A549 (cell line): ENCODE measurements at regions not wholly inside any gene's neighbourhood (a gene's known extent, or its start where the extent isn't known, plus 50 kb on each side); places are given as distances from the start of the nearest gene placed in this dataset.

Experiments
- CTCF ChIP-seq: fragments of >200 bp; sonication (Bioruptor Twin); formaldehyde crosslinking; IDR thresholded peaks from 3 replicates; pipeline ENCODE4 v1.5.1; 2016
- EHMT2 ChIP-seq: fragments of 200-600 bp; sonication (generic); IDR thresholded peaks from 2 replicates; pipeline ENCODE4 v1.6.1; 2016; ENCODE audit warnings: antibody characterized with exemption, low read depth, mild to moderate bottlenecking, moderate library complexity
- EP300 ChIP-seq, 2 experiments: fragments of >200 bp; sonication (Bioruptor Twin); formaldehyde crosslinking; IDR thresholded peaks; 2 replicates in 1 of 2; 3 replicates in 1 of 2; pipeline ENCODE4 v1.6.1; 2016 to 2017
- NR3C1 ChIP-seq: fragments of >200 bp; sonication (Bioruptor Twin); formaldehyde crosslinking; IDR thresholded peaks from 3 replicates; pipeline ENCODE4 v1.6.1; 2017
- PHF8 ChIP-seq: fragments of 200-600 bp; sonication (generic); IDR thresholded peaks from 2 replicates; pipeline ENCODE4 v1.6.1; 2016; ENCODE audit warnings: low read depth, mild to moderate bottlenecking, antibody characterized with exemption, moderate library complexity, borderline replicate concordance
- POLR2A ChIP-seq: IDR thresholded peaks from 2 replicates; pipeline ENCODE4 v1.6.1; 2012; ENCODE audit warnings: mild to moderate bottlenecking, low read length
- RAD21 ChIP-seq, 2 experiments: fragments of >200 bp in 1 of 2; sonication (Bioruptor Twin) in 1 of 2; formaldehyde crosslinking in 1 of 2; IDR thresholded peaks in 1 of 2; conservative IDR thresholded peaks in 1 of 2; 2 replicates in 1 of 2; 3 replicates in 1 of 2; pipeline ENCODE4 v1.6.1; 2012 to 2018; ENCODE audit warnings: inconsistent platforms in 1 of 2
- REST ChIP-seq: fragments of 200-600 bp; sonication (generic); IDR thresholded peaks from 2 replicates; pipeline ENCODE4 v1.6.1; 2016; ENCODE audit warnings: antibody characterized with exemption, mild to moderate bottlenecking, moderate library complexity

GRCh38 chr3:27869152-27869551 is 147.0 kb upstream of the EOMES start:
- TF ChIP-seq EP300 (IDR thresholded peaks at IDR 0.05) (no peak), CTCF (no peak), NR3C1 (no peak), POLR2A (no peak), RAD21 (conservative IDR thresholded peaks at IDR 0.05 in 1 of 2, IDR thresholded peaks at IDR 0.05 in 1 of 2) (no peak), EHMT2 (no peak), REST (no peak), PHF8 (no peak)
